ENCODE measurements at regions not wholly inside any gene's neighbourhood (a gene's known extent, or its start where the extent isn't known, plus 50 kb on each side); places are given as distances from the start of the nearest gene placed in this dataset.

GRCh38 chr9:108537756-108538155 lies 318.0 kb downstream of the ACTL7B start:
- Histone ChIP-seq H3K27ac (no peak overlapping the region), H3K27me3 (no peaks in the 10 kb centered on the region), H3K4me1 (no peaks in the 10 kb centered on the region), H3K9me3 (no peaks in the 10 kb centered on the region), H3K4me3 (no peak overlapping the region), H3K36me3 (no peaks in the 10 kb centered on the region)
- no peak for DNase-seq
- WGBS, 2 donors (ENCODE audit: low coverage in 1 of 2): 75 to 76% methylated on average over 6 to 7 of the region's 7 CpGs
- in situ Hi-C loops (cut with MboI; ENCODE audit: low pct_ligation_motif_present in 1 of 4, low pct_unique_long_range_greater_than_20kb in 1 of 4, low sequenced_read_pairs in 3 of 4) (loop anchor here in 1 of 4 donors (25.0 kb wide), 1 partner anchor 125 kb away; no protein-coding TSS in a partner anchor), intact Hi-C loops (cut with DNase I; ENCODE audit: low total_unique reads) (no loop called here)
- no peak for TF ChIP-seq CTCF (IDR thresholded peaks at IDR 0.05)
- TF ChIP-seq POLR2A (IDR thresholded peaks at IDR 0.05): no peak
- TF ChIP-seq EP300 (IDR thresholded peaks at IDR 0.05; ENCODE audit: low read depth): no peak
- TF ChIP-seq POLR2AphosphoS5 (IDR thresholded peaks at IDR 0.05): no peak

DNA sequence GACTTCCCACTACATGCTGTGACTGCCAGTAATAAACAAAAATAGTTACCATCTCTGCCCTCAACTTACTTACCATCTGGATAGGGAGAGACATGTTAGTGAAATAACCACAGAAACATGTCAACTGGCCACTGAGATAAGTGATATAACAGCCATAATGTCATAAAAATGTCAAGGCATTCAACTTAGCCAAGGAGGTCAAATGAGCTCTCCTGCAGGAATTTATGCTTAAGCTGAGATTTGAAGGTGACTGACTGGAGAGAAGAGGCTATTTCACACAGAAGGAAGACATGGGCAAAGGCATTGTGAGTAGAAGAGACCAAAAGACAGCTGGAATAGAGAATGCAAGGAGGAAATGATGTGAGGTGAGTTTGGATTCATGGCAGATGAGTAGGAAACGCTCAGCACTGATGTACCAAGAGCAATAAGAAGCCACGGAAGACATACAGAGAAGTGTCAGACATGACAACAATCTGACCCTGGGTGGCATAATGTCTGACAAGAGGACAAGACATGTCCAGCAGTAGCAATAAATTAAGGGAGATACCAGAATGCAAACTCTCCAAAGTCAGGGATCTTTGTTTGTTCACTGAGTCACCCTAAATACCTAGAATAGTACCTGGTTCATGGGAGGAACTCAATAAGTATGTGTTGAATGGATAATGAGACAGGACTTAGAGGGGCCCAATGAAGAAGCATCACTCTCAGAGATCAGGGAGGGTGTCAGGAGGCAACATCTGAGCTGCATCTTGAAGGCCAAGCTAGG lies 318.8 kb downstream of the ACTL7B start:
- 82 to 97% methylated on average over 2 of the region's 2 CpGs for WGBS, 2 donors (ENCODE audit: low coverage in 1 of 2)
- no peak for DNase-seq
- TF ChIP-seq EP300 (IDR thresholded peaks at IDR 0.05; ENCODE audit: low read depth) (no peak), POLR2A (IDR thresholded peaks at IDR 0.05) (no peak), CTCF (IDR thresholded peaks at IDR 0.05) (no peak), POLR2AphosphoS5 (IDR thresholded peaks at IDR 0.05) (no peak)
- Histone ChIP-seq H3K4me3 (no peak overlapping the region), H3K27me3 (no peaks in the 10 kb centered on the region), H3K36me3 (no peaks in the 10 kb centered on the region), H3K4me1 (no peaks in the 10 kb centered on the region), H3K27ac (no peak overlapping the region), H3K9me3 (no peaks in the 10 kb centered on the region)
- intact Hi-C loops (cut with DNase I; ENCODE audit: low total_unique reads): no loop called here
- in situ Hi-C loops (cut with MboI; ENCODE audit: low pct_ligation_motif_present in 1 of 4, low pct_unique_long_range_greater_than_20kb in 1 of 4, low sequenced_read_pairs in 3 of 4): loop anchor here in 1 of 4 donors (25.0 kb wide), 1 partner anchor 125 kb away; no protein-coding TSS in a partner anchor

DNA sequence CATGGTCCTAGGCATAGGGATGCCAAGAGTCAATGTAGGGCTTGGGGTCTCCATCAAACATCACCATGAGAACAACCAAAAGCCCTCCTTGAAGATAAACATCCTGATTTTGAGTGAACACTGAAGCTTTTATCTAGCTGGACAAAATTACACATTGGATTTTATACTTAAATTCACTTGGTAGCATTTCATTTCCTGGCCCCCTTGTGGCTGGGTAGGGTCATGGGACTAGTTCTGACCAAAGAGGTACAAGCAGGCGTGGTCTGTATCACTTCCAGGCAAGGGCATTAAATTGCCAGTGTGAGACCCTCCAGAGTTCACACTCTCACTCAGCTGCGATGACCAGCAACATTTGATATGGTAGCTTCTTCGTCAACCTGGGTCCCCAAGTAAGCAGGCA lies 320.3 kb downstream of the ACTL7B start:
- Histone ChIP-seq H3K4me1 (no peaks in the 10 kb centered on the region), H3K27me3 (no peaks in the 10 kb centered on the region), H3K4me3 (no peak overlapping the region), H3K36me3 (no peaks in the 10 kb centered on the region), H3K9me3 (no peaks in the 10 kb centered on the region), H3K27ac (no peak overlapping the region)
- TF ChIP-seq EP300 (IDR thresholded peaks at IDR 0.05; ENCODE audit: low read depth): no peak
- TF ChIP-seq CTCF (IDR thresholded peaks at IDR 0.05): peak; percentile 33 to 51 (median 41)
- DNase-seq: peak; percentile 24
- in situ Hi-C loops (cut with MboI; ENCODE audit: low pct_ligation_motif_present in 1 of 4, low pct_unique_long_range_greater_than_20kb in 1 of 4, low sequenced_read_pairs in 3 of 4) (loop anchor here in 1 of 4 donors (25.0 kb wide), 1 partner anchor 123 kb away; no protein-coding TSS in a partner anchor), intact Hi-C loops (cut with DNase I; ENCODE audit: low total_unique reads) (no loop called here)
- 74 to 100% methylated on average over 1 to 3 of the region's 3 CpGs for WGBS, 2 donors (ENCODE audit: low coverage in 1 of 2)

DNA sequence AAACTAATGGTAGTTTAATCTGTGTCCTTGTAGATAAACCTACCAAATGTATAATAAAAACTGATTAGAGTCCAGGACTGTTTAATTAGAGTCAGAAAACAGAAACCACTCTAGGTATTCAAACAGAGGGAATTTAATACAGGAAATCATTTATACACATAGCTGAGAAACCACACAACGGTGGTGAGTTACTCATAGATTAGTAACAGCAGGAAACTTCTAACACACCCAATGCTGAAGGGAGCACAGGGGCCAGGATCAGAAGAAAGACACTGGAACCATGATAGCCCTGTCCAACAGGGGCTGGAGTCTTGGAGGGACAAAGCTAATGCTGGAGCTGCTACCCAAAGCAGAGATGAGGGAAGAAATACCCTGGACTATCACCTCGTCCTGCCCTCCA lies 321.0 kb downstream of the ACTL7B start:
- no peak for DNase-seq
- no peak for TF ChIP-seq POLR2A (IDR thresholded peaks at IDR 0.05)
- no peak for TF ChIP-seq CTCF (IDR thresholded peaks at IDR 0.05)
- no peak for TF ChIP-seq POLR2AphosphoS5 (IDR thresholded peaks at IDR 0.05)
- TF ChIP-seq EP300 (IDR thresholded peaks at IDR 0.05; ENCODE audit: low read depth): no peak
- no peak overlapping the region for H3K4me3 ChIP-seq
- no peaks in the 10 kb centered on the region for H3K27me3 ChIP-seq
- no peaks in the 10 kb centered on the region for H3K36me3 ChIP-seq
- H3K9me3 ChIP-seq: no peaks in the 10 kb centered on the region
- no peak overlapping the region for H3K27ac ChIP-seq
- WGBS, 2 donors (ENCODE audit: low coverage in 1 of 2): 44 to 66% methylated on average over 1 to 2 of the region's 2 CpGs
- intact Hi-C loops (cut with DNase I; ENCODE audit: low total_unique reads): no loop called here
- H3K4me1 ChIP-seq: no peaks in the 10 kb centered on the region
- in situ Hi-C loops (cut with MboI; ENCODE audit: low pct_ligation_motif_present in 1 of 4, low pct_unique_long_range_greater_than_20kb in 1 of 4, low sequenced_read_pairs in 3 of 4): loop anchor here in 1 of 4 donors (25.0 kb wide), 1 partner anchor 122 kb away; no protein-coding TSS in a partner anchor

Measured in transverse colon (tissue), 4 donors.